Small intestine (tissue), 7 donors: ENCODE measurements at regions not wholly inside any gene's neighbourhood (a gene's known extent, or its start where the extent isn't known, plus 50 kb on each side); places are given as distances from the start of the nearest gene placed in this dataset.
A peak's percentile ranks its signal among the peaks of the same experiment; 100 is the strongest.

Experiments used
- DNase-seq, 2 donors: peaks; one replicate each; pipeline versions ENCODE4 v3.0.0 to v3.0.0-alpha.2; 2013
- FAIRE-seq: peaks from 2 replicates; lab custom pipeline; 2012; peaks lifted over from hg19 to GRCh38; lab: Jason Lieb, UNC
- H3K27ac ChIP-seq, 3 donors: one replicate each; pipeline ENCODE4 v1.5.1; 2013; ENCODE audit warnings: low read length in 2 of 3, mild to moderate bottlenecking in 2 of 3, control low read depth in 1 of 3, inconsistent platforms in 1 of 3, low read depth in 1 of 3, moderate library complexity in 1 of 3
- H3K27me3 ChIP-seq, 3 donors: one replicate each; pipeline ENCODE4 v1.6.1; 2013; ENCODE audit warnings: low read length in 3 of 3, inconsistent platforms in 1 of 3; ENCODE audit not compliant: control insufficient read depth in 3 of 3, insufficient read depth in 3 of 3
- H3K36me3 ChIP-seq, 3 donors: one replicate each; pipeline ENCODE4 v1.6.1; 2013; ENCODE audit warnings: low read length in 3 of 3, inconsistent platforms in 1 of 3, low read depth in 1 of 3, mild to moderate bottlenecking in 1 of 3, moderate library complexity in 1 of 3; ENCODE audit not compliant: control insufficient read depth in 3 of 3, insufficient read depth in 2 of 3
- H3K4me1 ChIP-seq, 3 donors: one replicate each; pipeline ENCODE4 v1.6.1; 2013; ENCODE audit warnings: low read length in 2 of 3, inconsistent platforms in 1 of 3, low read depth in 1 of 3, mild to moderate bottlenecking in 1 of 3, moderate library complexity in 1 of 3; ENCODE audit not compliant: control insufficient read depth in 3 of 3, insufficient read depth in 2 of 3
- H3K4me3 ChIP-seq, 3 donors: one replicate each; pipeline ENCODE4 v1.5.1; 2013; ENCODE audit warnings: low read length in 3 of 3, control low read depth in 1 of 3, inconsistent platforms in 1 of 3, low read depth in 1 of 3, mild to moderate bottlenecking in 1 of 3, moderate library complexity in 1 of 3
- H3K9me3 ChIP-seq, 2 donors: one replicate each; pipeline ENCODE4 v1.6.1; 2013; ENCODE audit warnings: low read depth in 1 of 2, low read length in 1 of 2; ENCODE audit not compliant: control insufficient read depth in 2 of 2, insufficient read depth in 1 of 2
- WGBS, 3 donors: extraction: QIAGEN DNeasy Blood & Tissue Kit; methylation state at CpG; one replicate each; pipeline ENCODE4 v1.1.7; 2013; 5-methylcytosine and 5-hydroxymethylcytosine counted together
- donor health status: healthy with polysubstance abuse.
- donor health status: control.
- donor health status: control.
- donor health status: Bipolar disorder and iron deficiency.
- donor health status: healthy.

- Histone ChIP-seq H3K4me3 (no peak overlapping the region), H3K9me3 (no peaks in the 10 kb centered on the region), H3K36me3 (no peaks in the 10 kb centered on the region), H3K4me1 (no peaks in the 10 kb centered on the region), H3K27me3 (peaks cover 0 to 4% (median 0%) of the 10 kb centered on the region in 3 donors), H3K27ac (no peak overlapping the region)
- DNase-seq (no peak), FAIRE-seq (no peak)
- 59 to 70% (median 60%) methylated on average over 3 of the region's 3 CpGs for WGBS, 3 donors
Measured at GRCh38 chr2:219985017-219985416, 357.6 kb downstream of the SLC4A3 start.

GRCh38 chr2:219987830-219988229, 360.4 kb downstream of the SLC4A3 start:
- FAIRE-seq (no peak), DNase-seq (no peak)
- Histone ChIP-seq H3K27ac (no peak overlapping the region), H3K9me3 (no peaks in the 10 kb centered on the region), H3K36me3 (no peaks in the 10 kb centered on the region), H3K27me3 (peaks cover 0 to 4% (median 0%) of the 10 kb centered on the region in 3 donors), H3K4me3 (no peak overlapping the region), H3K4me1 (no peaks in the 10 kb centered on the region)
- WGBS, 3 donors, result 56 to 60% (median 59%) methylated on average over 2 of the region's 2 CpGs

- FAIRE-seq (no peak), DNase-seq (peak in 1 of 2 donors; percentile 13)
- no peak overlapping the region for H3K27ac ChIP-seq
- no peaks in the 10 kb centered on the region for H3K4me1 ChIP-seq
- no peaks in the 10 kb centered on the region for H3K36me3 ChIP-seq
- peaks cover 0 to 4% (median 0%) of the 10 kb centered on the region in 3 donors for H3K27me3 ChIP-seq
- H3K9me3 ChIP-seq, result no peaks in the 10 kb centered on the region
- WGBS, 3 donors, result 67 to 81% (median 69%) methylated on average over 7 of the region's 7 CpGs
- no peak overlapping the region for H3K4me3 ChIP-seq
Measured at GRCh38 chr2:219989744-219990143, 362.3 kb downstream of the SLC4A3 start.

GRCh38 chr2:219991116-219991515, 363.7 kb downstream of the SLC4A3 start:
- H3K27ac ChIP-seq, result no peak overlapping the region
- DNase-seq (no peak), FAIRE-seq (no peak)
- H3K27me3 ChIP-seq, result peaks cover 0 to 4% (median 0%) of the 10 kb centered on the region in 3 donors
- 59 to 71% (median 65%) methylated on average over 2 of the region's 2 CpGs for WGBS, 3 donors
- H3K9me3 ChIP-seq, result no peaks in the 10 kb centered on the region
- H3K36me3 ChIP-seq, result no peaks in the 10 kb centered on the region
- H3K4me3 ChIP-seq, result no peak overlapping the region
- H3K4me1 ChIP-seq, result no peaks in the 10 kb centered on the region

GRCh38 chr2:219995399-219995798, 368.0 kb downstream of the SLC4A3 start:
- Histone ChIP-seq H3K4me3 (no peak overlapping the region), H3K36me3 (no peaks in the 10 kb centered on the region), H3K4me1 (no peaks in the 10 kb centered on the region), H3K27ac (no peak overlapping the region), H3K27me3 (no peaks in the 10 kb centered on the region), H3K9me3 (no peaks in the 10 kb centered on the region)
- DNase-seq, result no peak
- no peak for FAIRE-seq
- 79 to 83% (median 82%) methylated on average over 5 of the region's 5 CpGs for WGBS, 3 donors

- no peak overlapping the region for H3K4me3 ChIP-seq
- no peak overlapping the region for H3K27ac ChIP-seq
- FAIRE-seq (no peak), DNase-seq (no peak)
- no peaks in the 10 kb centered on the region for H3K27me3 ChIP-seq
- H3K36me3 ChIP-seq, result no peaks in the 10 kb centered on the region
- H3K4me1 ChIP-seq, result no peaks in the 10 kb centered on the region
- WGBS, 3 donors, result 68 to 77% (median 74%) methylated on average over 4 of the region's 4 CpGs
- H3K9me3 ChIP-seq, result no peaks in the 10 kb centered on the region
Measured at GRCh38 chr2:219995991-219996765, 368.7 kb downstream of the SLC4A3 start.

- no peaks in the 10 kb centered on the region for H3K4me1 ChIP-seq
- DNase-seq (no peak), FAIRE-seq (no peak)
- 70 to 73% (median 72%) methylated on average over 13 of the region's 13 CpGs for WGBS, 3 donors
- H3K36me3 ChIP-seq, result no peaks in the 10 kb centered on the region
- H3K9me3 ChIP-seq, result no peaks in the 10 kb centered on the region
- no peak overlapping the region for H3K27ac ChIP-seq
- H3K27me3 ChIP-seq, result no peaks in the 10 kb centered on the region
- no peak overlapping the region for H3K4me3 ChIP-seq
Measured at GRCh38 chr2:219997341-219997851, 370.0 kb downstream of the SLC4A3 start.

GRCh38 chr2:219998107-219998506, 370.7 kb downstream of the SLC4A3 start:
- no peak for DNase-seq

More at GRCh38 chr2:219998107-219998506, 370.7 kb downstream of the SLC4A3 start:
- no peak overlapping the region for H3K27ac ChIP-seq
- no peaks in the 10 kb centered on the region for H3K36me3 ChIP-seq
- no peaks in the 10 kb centered on the region for H3K27me3 ChIP-seq
- FAIRE-seq, result no peak
- no peak overlapping the region for H3K4me3 ChIP-seq
- 88 to 98% (median 94%) methylated on average over 3 of the region's 3 CpGs for WGBS, 3 donors
- H3K4me1 ChIP-seq, result no peaks in the 10 kb centered on the region
- no peaks in the 10 kb centered on the region for H3K9me3 ChIP-seq
